ENCODE measurements at regions not wholly inside any gene's neighbourhood (a gene's known extent, or its start where the extent isn't known, plus 50 kb on each side); places are given as distances from the start of the nearest gene placed in this dataset.

DNA sequence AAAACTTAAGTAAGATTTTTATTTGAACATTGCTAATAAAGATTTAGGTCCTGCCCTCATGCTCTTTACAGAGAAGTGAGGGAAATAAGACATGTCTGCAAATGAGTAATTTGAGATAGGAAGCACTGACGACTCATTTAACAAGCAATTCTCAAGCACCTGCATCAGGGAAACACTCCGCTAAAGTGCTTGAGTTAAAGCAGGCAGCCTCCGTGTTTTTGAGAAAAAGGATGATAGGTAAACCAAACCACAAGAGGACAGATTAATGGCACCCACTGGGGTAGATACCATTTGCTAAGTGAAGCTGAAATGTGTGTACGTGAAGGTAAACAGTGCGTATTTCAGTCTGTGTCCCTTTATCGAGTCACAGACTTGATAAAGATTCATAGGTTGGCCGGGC lies 184.6 kb upstream of the CARD18 start:
- peak; percentile 67 for DNase-seq

DNA sequence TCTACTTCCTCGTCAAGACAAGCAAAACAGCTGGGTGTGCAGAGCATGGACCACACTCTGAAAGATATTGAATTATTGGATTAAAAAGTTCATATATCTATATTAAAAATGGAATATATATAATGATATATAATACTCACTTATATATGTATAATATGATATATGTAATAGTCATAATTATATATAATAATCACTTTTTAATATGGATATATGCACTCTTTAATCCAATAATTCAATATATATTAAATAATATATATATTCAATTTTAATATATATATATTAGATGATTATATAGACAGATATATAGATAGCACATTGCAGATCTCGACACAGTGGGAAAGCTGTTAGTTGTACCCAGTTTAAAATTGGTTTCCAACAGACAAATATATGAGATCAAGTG lies 182.1 kb upstream of the CARD18 start:
- no peak for DNase-seq

DNA sequence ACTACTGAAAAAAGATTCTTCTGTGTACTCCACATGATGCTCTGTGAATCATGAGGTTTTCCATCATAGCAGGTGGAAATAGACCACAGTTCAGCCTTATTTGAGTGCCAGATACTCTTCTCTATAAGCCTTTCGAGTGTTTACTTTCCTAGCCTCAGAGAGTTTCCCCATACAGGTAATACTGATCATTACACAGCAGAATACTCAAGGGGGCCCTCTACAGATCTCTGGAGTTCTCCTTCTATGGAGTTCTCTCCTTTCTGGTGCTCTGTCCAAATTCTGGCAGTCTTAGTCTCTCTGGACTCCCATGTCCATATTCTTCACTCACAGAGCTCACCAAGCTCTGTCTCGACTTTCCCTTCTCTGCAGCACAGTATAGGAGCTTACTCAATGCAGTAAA lies 175.7 kb upstream of the CARD18 start:
- peak; percentile 79 for DNase-seq

DNA sequence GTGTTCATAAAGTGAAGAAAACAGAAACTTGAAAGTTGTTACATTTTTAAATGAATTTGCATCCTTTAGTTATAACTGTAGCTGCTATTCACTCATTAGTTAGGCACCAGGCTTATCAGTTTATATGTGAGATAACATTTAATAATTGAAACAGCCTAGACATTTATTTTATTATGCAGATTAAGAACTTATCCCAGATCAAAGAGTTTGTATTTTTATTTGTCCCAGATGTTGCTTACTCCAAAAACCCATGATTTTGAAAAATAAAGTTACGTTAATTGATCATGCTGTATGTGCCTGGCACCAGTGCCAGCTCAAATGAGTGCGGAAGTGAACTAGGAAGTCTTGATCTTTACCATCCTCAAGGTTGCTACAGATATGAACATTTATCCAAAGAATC lies 172.7 kb upstream of the CARD18 start:
- no peak for DNase-seq

DNA sequence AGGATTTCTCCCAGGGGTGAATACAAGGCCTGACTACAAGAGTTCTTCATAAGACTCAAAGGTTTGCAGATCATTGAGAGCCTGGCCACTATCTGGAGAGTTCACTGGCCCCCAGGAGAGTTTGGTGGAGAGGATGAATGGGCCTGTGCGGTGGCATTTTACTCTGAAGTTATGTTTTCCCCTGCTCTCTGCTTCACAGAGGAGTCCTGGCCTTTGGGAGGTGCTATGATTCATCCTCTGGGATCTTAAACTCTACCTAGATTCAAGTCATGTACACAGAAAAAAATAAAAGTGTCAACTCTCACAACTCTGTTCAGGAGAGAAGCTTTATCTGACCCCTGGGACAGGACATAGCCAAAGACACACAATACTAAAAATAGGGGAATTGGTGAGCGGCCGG lies 159.1 kb upstream of the CARD18 start:
- no peak for DNase-seq

DNA sequence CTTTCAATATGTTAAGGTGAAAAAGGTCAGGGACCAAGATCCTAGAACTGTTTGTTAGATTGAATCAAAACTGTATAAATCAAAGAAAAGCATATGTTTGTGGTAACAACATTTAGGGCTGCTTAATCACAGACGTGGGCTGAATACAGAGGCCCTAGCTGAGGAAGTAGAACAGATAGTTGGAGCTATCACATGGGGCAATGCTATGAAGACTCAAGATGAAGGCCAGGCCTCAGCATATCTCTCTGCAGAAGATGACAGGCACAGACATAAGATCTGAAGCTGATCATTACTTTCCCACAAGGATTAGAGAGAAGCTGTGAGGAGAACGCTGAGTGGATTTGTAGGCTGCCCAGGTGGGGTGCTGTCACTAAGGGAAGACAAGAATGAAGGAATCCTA lies 158.6 kb upstream of the CARD18 start:
- DNase-seq: no peak

DNA sequence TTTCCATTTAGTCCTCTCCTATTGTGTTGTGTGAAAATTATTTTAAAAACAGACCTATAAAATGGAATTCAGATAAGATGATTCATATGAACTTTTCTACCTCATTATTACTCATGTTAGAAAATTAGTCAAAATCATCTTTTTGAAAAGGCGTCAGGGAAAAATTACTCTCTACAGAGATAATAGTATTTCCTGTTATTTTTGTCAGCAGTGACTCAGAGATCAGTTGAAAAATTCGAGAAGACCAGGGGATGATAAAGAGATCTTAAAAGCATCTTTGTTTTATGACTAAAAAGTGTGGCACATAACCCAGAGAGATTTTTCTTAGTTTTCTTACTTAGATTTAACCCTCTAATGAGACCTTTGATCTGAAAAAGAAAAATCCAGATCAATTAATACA lies 157.9 kb upstream of the CARD18 start:
- DNase-seq: no peak

DNA sequence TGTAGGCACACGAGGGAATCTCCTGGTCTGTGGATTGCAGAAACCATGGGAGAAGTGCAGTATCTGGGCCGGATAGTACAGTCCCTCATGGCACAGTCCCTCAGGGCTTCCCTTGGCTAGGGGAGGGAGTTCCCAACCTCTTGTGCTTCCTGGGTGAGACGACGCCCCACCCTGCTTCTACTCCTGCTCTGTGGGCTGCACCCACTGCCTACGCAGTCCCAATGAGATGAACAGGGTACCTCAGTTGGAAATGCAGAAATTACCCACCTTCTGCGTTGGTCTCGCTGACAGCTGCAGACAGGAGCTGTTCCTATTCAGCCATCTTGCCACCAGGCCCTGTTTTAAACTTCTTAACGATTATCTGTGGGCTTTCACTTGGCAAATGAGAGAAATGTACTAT lies 157.2 kb upstream of the CARD18 start:
- DNase-seq: no peak

DNA sequence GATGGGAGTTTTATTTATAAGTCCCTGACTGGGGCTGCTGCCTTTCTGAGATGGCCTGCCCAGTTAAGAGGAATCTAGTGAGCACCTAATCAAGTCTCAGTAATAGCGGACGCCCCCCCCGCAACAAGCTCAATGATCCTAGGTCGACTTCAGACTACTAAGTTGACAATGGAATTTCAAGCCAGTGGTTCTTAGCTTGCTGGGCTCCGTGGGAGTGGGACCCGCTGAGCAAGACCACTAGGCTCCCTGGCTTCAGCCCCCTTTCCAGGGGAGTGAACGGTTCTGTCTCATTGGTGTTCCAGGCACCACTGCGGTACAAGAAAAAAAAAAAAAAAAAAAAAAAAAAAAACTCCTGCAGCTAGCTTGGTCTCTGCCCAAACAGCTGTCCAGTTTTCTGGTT lies 156.8 kb upstream of the CARD18 start:
- no peak for DNase-seq

DNA sequence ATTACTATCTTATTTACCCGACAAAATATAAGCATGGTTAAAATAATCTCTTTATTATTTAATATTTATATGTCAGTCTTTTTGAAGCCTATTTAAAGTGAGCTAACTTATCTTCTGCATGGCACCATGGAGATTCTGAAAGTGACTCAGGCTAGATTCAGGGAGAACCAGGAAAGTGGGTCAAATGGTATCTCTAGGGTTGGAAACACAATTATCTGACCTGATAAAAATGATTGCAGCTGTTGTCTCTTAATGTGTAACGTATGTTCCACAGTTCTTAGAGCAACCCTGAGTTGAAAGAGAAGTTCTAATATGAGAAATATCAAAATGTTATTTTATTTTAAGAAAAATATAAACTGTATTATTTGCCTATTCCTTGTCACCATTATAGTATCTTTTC lies 143.1 kb upstream of the CARD18 start:
- no peak for DNase-seq

DNA sequence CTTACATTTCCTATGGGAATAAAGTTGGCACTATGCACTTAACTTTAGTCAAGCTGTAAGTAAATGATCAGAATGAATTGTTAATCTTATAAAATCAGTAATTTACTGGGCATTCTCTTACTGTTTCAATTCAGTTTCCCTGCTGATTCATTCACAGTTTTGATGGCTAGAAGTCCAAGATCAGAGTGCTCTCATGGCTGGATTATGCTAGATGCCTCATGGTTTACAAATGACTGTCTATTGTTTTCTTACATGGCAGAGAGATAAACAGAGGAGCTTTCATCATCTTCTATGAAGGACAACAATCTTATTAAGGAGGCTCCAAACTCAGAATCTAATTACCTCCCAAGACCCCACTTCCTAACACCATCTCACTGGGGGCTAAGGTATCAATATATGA lies 135.1 kb upstream of the CARD18 start:
- DNase-seq: no peak

DNA sequence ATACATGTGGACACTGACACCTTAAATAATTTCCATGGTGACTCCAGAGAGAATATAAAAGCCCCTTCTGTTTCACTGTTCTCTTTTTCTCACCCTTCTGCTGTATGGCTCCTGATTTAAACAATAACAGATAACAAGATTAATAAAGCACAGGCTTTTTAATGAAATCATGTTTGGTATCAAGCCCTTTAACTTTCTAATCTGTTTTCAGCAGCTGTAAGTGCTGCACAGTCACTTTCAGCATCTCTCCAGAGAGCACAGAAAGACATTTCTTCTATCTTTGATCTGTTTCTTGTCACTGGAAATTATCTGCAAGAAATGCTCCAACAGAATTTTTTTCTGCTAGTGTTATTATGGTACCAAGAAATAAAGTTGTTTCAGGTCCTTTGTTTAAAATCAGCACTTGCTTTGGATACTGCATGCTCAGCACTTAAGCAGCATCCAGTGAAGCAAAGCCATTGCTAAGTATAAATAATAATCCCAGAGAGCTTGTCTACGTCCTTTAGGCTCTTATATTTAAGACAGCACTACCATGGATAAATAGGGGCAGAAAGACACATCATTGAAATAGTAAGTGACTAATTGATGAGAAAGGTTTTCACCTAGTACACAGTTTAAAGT lies 134.2 kb upstream of the CARD18 start:
- DNase-seq: no peak

DNA sequence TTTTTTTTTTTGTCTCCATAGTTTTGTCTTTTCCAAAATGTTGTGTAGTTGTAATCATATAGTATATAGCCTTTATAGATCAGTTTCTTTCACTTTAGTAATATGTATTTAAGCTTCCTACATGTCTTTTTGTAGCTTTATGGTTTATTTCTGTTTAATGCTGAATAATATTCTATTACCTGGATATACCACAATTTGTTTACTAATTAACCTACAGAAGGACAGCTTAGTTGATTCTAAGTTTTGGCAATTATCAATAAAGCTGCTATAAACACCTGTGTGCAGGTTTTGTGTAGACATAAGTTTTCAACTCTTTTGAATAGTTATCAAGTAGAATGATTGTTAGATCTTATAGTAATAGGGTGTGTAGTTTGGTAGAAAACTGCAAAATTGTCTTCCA lies 130.3 kb upstream of the CARD18 start:
- no peak for DNase-seq

DNA sequence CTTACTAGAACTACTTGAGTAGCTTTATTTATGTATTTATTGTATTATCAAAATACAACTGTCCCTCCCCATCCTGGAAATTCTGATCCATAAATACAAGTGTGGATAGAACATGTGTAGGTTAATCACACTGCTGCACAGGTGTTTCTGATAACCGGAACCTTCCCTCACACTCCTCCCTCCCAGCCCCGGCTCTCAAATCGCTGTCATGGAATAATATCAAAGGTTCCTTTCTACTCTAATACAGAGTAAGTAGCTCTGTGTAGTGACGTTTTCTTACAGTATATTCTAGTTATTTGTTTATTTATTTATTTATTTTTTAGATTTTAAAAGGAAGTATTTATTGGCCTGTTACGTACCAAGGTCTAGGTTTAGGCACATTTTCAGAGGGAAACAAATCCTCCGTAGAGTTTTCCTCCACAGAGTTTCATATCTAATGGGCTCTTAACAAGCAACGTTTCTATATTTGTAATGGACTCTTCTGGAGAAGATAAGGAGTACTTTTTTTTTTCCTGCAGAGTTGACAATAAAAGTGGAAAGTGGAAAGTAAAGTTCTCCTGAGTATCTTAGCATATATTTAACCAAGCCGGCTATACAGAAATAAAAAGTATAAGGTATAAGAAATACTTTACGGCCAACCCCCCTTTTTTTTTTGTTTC lies 129.0 kb upstream of the CARD18 start:
- no peak for DNase-seq

DNA sequence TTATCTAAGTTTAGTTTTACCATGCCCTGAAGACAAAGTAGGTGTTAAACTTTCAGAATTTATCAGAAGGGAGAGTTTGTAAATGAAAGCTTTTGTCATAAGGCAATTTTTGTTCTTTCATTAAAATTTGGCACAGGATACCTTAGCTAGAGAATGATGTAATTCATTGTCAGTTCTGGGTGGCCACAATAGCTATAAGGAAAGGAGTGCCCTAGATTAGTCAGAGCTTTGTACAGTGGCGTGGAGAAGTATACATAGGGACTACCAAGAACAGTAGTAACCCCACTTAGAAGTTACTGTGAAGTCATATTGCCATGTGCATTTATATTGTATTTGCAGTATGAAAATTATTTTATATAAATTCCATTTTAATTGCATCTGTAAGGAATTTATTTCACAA lies 126.3 kb upstream of the CARD18 start:
- no peak for DNase-seq

DNA sequence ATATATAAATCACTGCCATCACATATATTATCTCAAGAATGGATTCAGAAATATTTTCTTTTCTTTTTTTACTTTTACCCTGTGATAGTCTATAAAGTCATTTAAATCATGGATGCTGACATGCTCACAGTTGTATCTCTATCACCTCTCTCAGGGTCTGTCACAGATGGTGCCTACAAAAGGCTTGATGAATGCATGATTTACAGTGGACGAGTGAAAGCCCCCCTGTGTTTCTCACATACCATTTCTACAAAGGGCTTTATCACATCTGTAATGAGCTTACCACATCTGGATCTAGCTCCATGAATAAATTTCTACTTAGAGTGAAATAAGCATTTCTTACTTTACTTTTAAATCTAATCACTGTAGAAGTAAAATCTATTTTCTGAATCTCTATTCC lies 121.4 kb upstream of the CARD18 start:
- DNase-seq: no peak

DNA sequence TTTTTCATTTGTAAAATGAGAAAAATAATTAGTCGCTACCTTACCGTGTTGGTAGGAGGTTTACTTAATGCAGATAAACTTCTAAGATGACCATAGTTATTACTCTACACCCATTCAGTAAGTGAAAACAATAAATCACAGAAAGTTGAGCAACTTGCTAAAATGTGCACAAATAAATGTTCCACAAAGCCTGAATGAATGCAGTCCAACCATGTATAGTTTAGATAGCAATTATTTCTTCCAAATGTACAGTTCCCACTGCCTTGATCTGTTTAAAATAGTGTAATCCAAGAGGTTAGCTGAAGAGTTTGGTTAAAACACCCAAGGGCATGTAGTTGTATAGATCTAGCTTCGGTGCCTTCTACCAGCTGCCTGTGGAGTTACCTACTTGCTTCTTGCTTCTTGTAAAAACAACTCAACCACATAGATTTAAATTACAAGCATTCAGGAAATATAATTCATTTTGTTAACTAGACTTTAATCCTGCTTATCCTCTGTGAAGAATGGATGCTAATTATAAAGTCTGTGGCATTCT lies 106.3 kb upstream of the CARD18 start:
- DNase-seq: no peak

DNA sequence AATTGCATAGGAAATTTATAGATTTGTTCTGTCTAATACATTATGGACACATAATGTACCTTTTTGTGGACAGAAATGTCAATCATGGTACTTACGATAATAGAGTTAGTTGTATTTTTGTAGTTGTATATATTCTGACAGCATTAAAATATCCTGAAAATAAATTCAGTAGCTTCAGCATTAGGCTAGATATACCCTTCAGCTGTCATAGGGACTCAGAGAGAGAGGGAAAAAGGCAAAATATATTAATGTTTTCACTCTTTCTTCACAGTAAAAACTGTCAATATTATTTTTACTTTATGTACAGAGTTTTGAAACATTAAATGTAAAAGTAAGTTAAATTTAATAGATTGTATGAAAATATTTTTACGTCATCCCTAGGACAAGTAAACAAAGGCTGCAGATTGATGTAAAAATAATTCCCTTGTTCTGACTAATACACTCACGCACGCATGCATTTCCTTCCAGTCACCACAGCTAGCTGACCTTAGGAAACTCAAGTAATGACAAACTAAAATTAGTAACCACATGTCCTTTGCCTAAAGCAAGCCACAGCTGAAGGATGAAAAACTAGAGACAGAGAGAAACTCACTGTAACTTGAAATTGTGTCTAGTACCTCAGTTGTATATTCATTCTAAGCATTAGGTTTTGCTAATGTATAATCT lies 104.7 kb upstream of the CARD18 start:
- DNase-seq: no peak

DNA sequence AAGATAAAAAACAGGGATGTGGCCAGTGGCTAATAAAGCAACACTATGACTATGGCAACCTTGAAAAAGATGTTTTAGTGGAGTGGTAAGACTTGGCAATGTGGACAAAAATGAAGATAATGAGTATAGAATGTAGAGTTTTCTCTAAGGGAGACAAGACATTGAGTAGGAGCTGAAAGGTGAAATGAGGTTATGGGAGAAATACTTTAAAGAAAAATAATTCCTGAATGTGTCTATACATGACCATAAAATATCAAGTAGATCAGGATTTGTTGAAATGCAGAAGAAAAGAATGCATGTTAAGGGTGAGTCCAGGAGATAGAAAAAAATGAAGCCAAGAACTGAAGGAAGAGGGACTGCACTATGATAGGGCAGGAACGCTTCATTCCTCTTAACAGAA lies 101.6 kb upstream of the CARD18 start:
- no peak for DNase-seq

DNA sequence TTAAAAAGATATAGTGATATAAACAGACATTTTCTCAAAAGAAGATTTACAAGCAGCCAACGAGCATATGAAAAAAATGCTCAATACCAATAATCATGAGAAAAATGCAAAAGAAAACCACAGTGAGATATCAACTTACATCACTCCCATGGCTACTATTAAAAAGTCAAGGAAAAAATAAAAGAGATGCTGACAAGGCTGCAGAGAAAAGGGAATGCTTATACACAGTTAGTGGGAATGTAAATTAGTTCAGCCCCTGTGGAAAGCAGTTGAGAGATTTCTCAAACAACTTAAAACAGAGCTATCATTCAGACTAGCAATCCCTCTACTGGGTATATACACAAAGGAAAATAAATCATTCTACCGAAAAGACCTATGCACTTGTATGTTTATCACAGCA lies 97.1 kb upstream of the CARD18 start:
- DNase-seq: no peak

DNA sequence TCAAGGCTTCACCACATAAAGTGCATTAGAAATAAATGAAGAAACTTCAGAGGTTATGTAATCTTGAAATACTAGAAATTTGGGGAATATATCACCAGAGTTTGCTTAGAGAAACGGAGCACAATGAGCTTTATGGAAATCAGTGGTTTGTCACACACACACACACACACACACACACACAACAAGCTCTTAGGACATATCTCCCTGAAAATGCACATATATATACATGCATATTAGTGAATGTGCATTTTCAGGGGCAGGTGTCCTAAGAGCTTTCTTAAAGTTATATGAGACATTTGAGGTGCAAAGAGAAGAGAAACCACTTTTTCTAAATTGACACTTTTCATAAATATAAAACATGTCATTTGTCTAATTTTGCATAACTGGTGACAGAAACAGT lies 93.7 kb upstream of the CARD18 start:
- DNase-seq: no peak

DNA sequence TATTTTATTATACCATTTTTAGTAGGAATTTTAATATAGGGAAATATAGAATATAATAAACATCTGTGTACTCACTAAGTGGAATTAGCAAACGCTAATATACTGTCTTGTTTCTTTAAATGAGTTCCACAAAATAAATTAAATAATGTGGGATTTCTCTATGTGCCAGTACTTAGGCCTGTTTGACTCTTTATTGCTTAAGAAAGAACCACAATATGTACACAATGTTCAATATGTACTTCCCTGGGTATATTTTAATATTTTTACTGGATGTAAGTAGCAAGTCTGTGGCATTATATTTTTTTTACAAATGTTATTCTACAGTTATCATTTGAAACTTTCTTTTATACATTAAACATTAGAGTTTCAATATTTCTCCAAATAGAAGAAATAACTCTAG lies 92.5 kb upstream of the CARD18 start:
- DNase-seq: no peak

DNA sequence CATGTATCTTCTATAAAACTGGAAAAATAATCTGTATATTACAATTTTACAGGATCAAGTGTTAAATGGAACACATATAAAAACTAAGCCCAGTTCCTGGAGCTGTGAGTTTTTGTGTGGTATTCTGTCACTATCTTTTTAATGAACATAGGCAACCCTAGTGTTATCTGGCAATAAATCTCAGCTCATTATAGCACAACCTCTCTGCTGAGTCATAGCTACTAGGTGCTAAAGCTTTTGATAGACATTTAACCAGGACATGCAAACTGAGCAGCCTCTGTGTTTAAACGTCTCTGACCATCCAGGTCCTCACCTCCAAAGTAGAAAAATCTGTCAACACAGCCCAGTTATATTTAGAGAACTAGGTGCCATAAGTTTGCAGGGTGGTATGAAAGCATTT lies 91.0 kb upstream of the CARD18 start:
- no peak for DNase-seq

DNA sequence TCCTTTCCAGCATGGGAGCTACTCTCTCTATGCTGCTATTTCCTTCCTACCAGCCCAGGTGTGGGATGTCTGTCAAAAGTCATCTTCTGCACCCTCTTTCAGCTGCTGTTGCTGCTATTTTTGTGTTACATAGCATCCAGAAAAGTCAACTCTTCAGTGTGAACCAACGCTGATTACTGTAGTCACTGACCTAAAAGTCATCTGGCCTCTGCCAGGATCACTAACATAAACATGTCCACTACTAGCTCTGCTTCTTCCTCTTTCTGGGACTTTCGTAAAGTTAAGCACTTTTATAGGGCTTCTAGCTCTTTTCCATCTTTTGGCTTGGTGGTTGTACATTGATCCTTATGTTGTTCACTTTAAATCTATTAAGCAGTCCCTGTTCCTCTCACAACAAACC lies 90.2 kb upstream of the CARD18 start:
- no peak for DNase-seq

DNA sequence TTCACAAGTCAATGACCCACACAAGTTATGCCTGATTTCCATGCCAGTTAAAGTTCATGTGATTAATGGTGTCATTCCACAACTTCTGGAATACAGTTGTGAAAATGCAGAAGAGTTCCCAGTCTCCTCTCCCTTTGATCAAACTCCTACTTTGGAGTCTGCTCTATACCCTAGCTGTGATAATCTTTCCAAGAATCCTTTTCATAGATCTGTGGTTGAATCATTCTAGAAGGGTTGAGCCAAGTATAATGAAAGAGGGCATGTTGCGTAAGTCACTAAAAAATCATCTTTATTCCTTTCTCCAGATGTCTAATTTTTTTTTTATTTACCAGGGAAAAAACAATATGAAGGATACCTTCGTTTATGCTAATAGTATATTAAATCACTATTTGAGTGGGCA lies 89.7 kb upstream of the CARD18 start:
- DNase-seq: no peak

Data from NCI-H2029 (cell line).